Naive B cell (primary cell): ENCODE measurements at regions not wholly inside any gene's neighbourhood (a gene's known extent, or its start where the extent isn't known, plus 50 kb on each side); places are given as distances from the start of the nearest gene placed in this dataset.

Source experiments
- ATAC-seq, 2 donors: fragments of 150-1000 bp; cut with Tn5 transposase; 2 replicates each; pipeline ENCODE4 v1.10.0; 2021; ENCODE audit warnings: low read depth in 2 of 2, mild to moderate bottlenecking in 2 of 2, moderate library complexity in 2 of 2
- DNase-seq: peaks from one replicate; pipeline ENCODE4 v3.0.0; 2022
- H3K27ac Mint-ChIP-seq, 6 donors: one replicate each; pipeline ENCODE4 v1.8.0; 2020 to 2022; ENCODE audit warnings: mild to moderate bottlenecking in 6 of 6, mixed read lengths in 6 of 6, moderate library complexity in 5 of 6, inconsistent platforms in 2 of 6
- H3K27me3 Mint-ChIP-seq, 3 donors: one replicate each; pipeline ENCODE4 v1.8.0; 2021 to 2022; ENCODE audit warnings: mixed read lengths in 3 of 3, mild to moderate bottlenecking in 1 of 3
- H3K36me3 Mint-ChIP-seq, 2 donors: one replicate each; pipeline ENCODE4 v1.8.0; 2020 to 2022; ENCODE audit warnings: mixed read lengths in 2 of 2, inconsistent platforms in 1 of 2, mild to moderate bottlenecking in 1 of 2
- H3K4me1 Mint-ChIP-seq, 3 donors: one replicate each; pipeline ENCODE4 v1.8.0; 2020 to 2022; ENCODE audit warnings: mixed read lengths in 3 of 3, inconsistent platforms in 1 of 3, mild to moderate bottlenecking in 1 of 3, moderate library complexity in 1 of 3
- H3K4me3 Mint-ChIP-seq, 8 donors: one replicate each; pipeline ENCODE4 v1.8.0; 2020 to 2022; ENCODE audit warnings: mild to moderate bottlenecking in 8 of 8, mixed read lengths in 8 of 8, moderate library complexity in 8 of 8, inconsistent platforms in 2 of 8
- H3K9me3 Mint-ChIP-seq, 7 donors: one replicate each; pipeline ENCODE4 v1.8.0; 2020 to 2022; ENCODE audit warnings: mixed read lengths in 7 of 7, mild to moderate bottlenecking in 5 of 7, inconsistent platforms in 2 of 7, moderate library complexity in 1 of 7

GRCh38 chr2:235244255-235245220 lies 249.3 kb upstream of the AGAP1 start:
- Mint-ChIP-seq H3K4me3 (no peak overlapping the region), H3K27me3 (peaks cover 27 to 46% (median 44%) of the 10 kb centered on the region in 3 donors), H3K4me1 (no peaks in the 10 kb centered on the region), H3K27ac (no peak overlapping the region), H3K9me3 (peaks cover 0 to 3% (median 0%) of the 10 kb centered on the region in 7 donors), H3K36me3 (no peaks in the 10 kb centered on the region)
- no peak for ATAC-seq
- DNase-seq, result no peak

GRCh38 chr2:235247001-235247400 lies 246.8 kb upstream of the AGAP1 start:
- H3K36me3 Mint-ChIP-seq, result no peaks in the 10 kb centered on the region
- DNase-seq, result no peak
- H3K27ac Mint-ChIP-seq, result no peak overlapping the region
- no peaks in the 10 kb centered on the region for H3K4me1 Mint-ChIP-seq
- peaks cover 14 to 40% (median 26%) of the 10 kb centered on the region in 3 donors for H3K27me3 Mint-ChIP-seq
- ATAC-seq, result no peak
- peaks cover 0 to 6% (median 0%) of the 10 kb centered on the region in 7 donors for H3K9me3 Mint-ChIP-seq
- H3K4me3 Mint-ChIP-seq, result no peak overlapping the region

- Mint-ChIP-seq H3K27me3 (peaks cover 18 to 52% (median 27%) of the 10 kb centered on the region in 3 donors), H3K36me3 (no peaks in the 10 kb centered on the region)
These were observed 238.2 kb upstream of the AGAP1 start for GRCh38 chr2:235255693-235256092.

GRCh38 chr2:235257590-235257989 lies 236.3 kb upstream of the AGAP1 start:
- no peak for DNase-seq
- Mint-ChIP-seq H3K36me3 (no peaks in the 10 kb centered on the region), H3K4me1 (no peaks in the 10 kb centered on the region), H3K27me3 (peaks cover 23 to 53% (median 28%) of the 10 kb centered on the region in 3 donors), H3K27ac (no peak overlapping the region), H3K4me3 (no peak overlapping the region), H3K9me3 (no peaks in the 10 kb centered on the region)
- ATAC-seq, result no peak

More at GRCh38 chr2:235255693-235256092, 238.2 kb upstream of the AGAP1 start:
- H3K4me3 Mint-ChIP-seq, result no peak overlapping the region
- peak overlapping the region in 1 of 6 donors; percentile 59 for H3K27ac Mint-ChIP-seq
- ATAC-seq (no peak), DNase-seq (no peak)
- H3K4me1 Mint-ChIP-seq, result no peaks in the 10 kb centered on the region
- no peaks in the 10 kb centered on the region for H3K9me3 Mint-ChIP-seq

GRCh38 chr2:235262750-235263149 lies 231.1 kb upstream of the AGAP1 start:
- ATAC-seq, result no peak
- peaks cover 0 to 4% (median 0%) of the 10 kb centered on the region in 7 donors for H3K9me3 Mint-ChIP-seq
- no peak overlapping the region for H3K4me3 Mint-ChIP-seq
- peaks cover 0 to 8% of the 10 kb centered on the region in 2 donors for H3K36me3 Mint-ChIP-seq
- no peak overlapping the region for H3K27ac Mint-ChIP-seq
- H3K4me1 Mint-ChIP-seq, result no peaks in the 10 kb centered on the region
- peaks cover 21 to 44% (median 33%) of the 10 kb centered on the region in 3 donors for H3K27me3 Mint-ChIP-seq
- DNase-seq, result no peak

- ATAC-seq (no peak), DNase-seq (no peak)
- H3K4me1 Mint-ChIP-seq, result no peaks in the 10 kb centered on the region
- no peak overlapping the region for H3K27ac Mint-ChIP-seq
- no peak overlapping the region for H3K4me3 Mint-ChIP-seq
- peaks cover 0 to 4% (median 0%) of the 10 kb centered on the region in 7 donors for H3K9me3 Mint-ChIP-seq
- peaks cover 27 to 50% (median 37%) of the 10 kb centered on the region in 3 donors for H3K27me3 Mint-ChIP-seq
- H3K36me3 Mint-ChIP-seq, result peaks cover 0 to 8% of the 10 kb centered on the region in 2 donors
These were observed 230.4 kb upstream of the AGAP1 start for GRCh38 chr2:235263205-235264120.

GRCh38 chr2:235264121-235264493 lies 229.7 kb upstream of the AGAP1 start:
- ATAC-seq (no peak), DNase-seq (no peak)
- Mint-ChIP-seq H3K27ac (no peak overlapping the region), H3K36me3 (peaks cover 0 to 8% of the 10 kb centered on the region in 2 donors), H3K4me3 (no peak overlapping the region), H3K9me3 (peaks cover 0 to 4% (median 0%) of the 10 kb centered on the region in 7 donors), H3K4me1 (no peaks in the 10 kb centered on the region), H3K27me3 (peaks cover 23 to 44% (median 31%) of the 10 kb centered on the region in 3 donors)

- Mint-ChIP-seq H3K27me3 (peaks cover 26 to 40% (median 28%) of the 10 kb centered on the region in 3 donors), H3K27ac (no peak overlapping the region), H3K4me3 (no peak overlapping the region), H3K36me3 (peaks cover 0 to 8% of the 10 kb centered on the region in 2 donors), H3K4me1 (no peaks in the 10 kb centered on the region), H3K9me3 (peaks cover 0 to 4% (median 0%) of the 10 kb centered on the region in 7 donors)
- ATAC-seq (no peak), DNase-seq (no peak)
These were observed 229.3 kb upstream of the AGAP1 start for GRCh38 chr2:235264512-235264911.

- H3K27me3 Mint-ChIP-seq, result peaks cover 24 to 43% (median 35%) of the 10 kb centered on the region in 3 donors
- ATAC-seq (no peak), DNase-seq (no peak)
- no peak overlapping the region for H3K4me3 Mint-ChIP-seq
- peaks cover 0 to 8% of the 10 kb centered on the region in 2 donors for H3K36me3 Mint-ChIP-seq
- peaks cover 0 to 6% (median 0%) of the 10 kb centered on the region in 7 donors for H3K9me3 Mint-ChIP-seq
- no peaks in the 10 kb centered on the region for H3K4me1 Mint-ChIP-seq
- no peak overlapping the region for H3K27ac Mint-ChIP-seq
These were observed 228.4 kb upstream of the AGAP1 start for GRCh38 chr2:235265348-235265965.

GRCh38 chr2:235267251-235267650 lies 226.6 kb upstream of the AGAP1 start:
- no peaks in the 10 kb centered on the region for H3K4me1 Mint-ChIP-seq
- no peak for ATAC-seq
- DNase-seq, result no peak
- peaks cover 0 to 8% of the 10 kb centered on the region in 2 donors for H3K36me3 Mint-ChIP-seq
- H3K27me3 Mint-ChIP-seq, result peaks cover 29 to 50% (median 46%) of the 10 kb centered on the region in 3 donors
- H3K4me3 Mint-ChIP-seq, result peak overlapping the region in 1 of 8 donors; percentile 10
- peaks cover 0 to 6% (median 0%) of the 10 kb centered on the region in 7 donors for H3K9me3 Mint-ChIP-seq
- no peak overlapping the region for H3K27ac Mint-ChIP-seq

GRCh38 chr2:235268535-235268934 lies 225.3 kb upstream of the AGAP1 start:
- Mint-ChIP-seq H3K36me3 (peaks cover 0 to 8% of the 10 kb centered on the region in 2 donors), H3K9me3 (peaks cover 0 to 6% (median 0%) of the 10 kb centered on the region in 7 donors), H3K4me3 (no peak overlapping the region), H3K27ac (no peak overlapping the region), H3K4me1 (no peaks in the 10 kb centered on the region), H3K27me3 (peaks cover 30 to 53% (median 46%) of the 10 kb centered on the region in 3 donors)
- no peak for DNase-seq
- no peak for ATAC-seq

GRCh38 chr2:235270291-235270690 lies 223.6 kb upstream of the AGAP1 start:
- Mint-ChIP-seq H3K36me3 (peaks cover 0 to 8% of the 10 kb centered on the region in 2 donors), H3K27me3 (peaks cover 28 to 53% (median 48%) of the 10 kb centered on the region in 3 donors), H3K27ac (no peak overlapping the region), H3K4me1 (no peaks in the 10 kb centered on the region), H3K4me3 (no peak overlapping the region), H3K9me3 (peaks cover 0 to 10% (median 3%) of the 10 kb centered on the region in 7 donors)
- ATAC-seq (no peak), DNase-seq (no peak)

GRCh38 chr2:235270956-235271355 lies 222.9 kb upstream of the AGAP1 start:
- H3K9me3 Mint-ChIP-seq, result peaks cover 0 to 10% (median 3%) of the 10 kb centered on the region in 7 donors
- peaks cover 28 to 53% (median 51%) of the 10 kb centered on the region in 3 donors for H3K27me3 Mint-ChIP-seq
- ATAC-seq (no peak), DNase-seq (no peak)
- no peak overlapping the region for H3K27ac Mint-ChIP-seq
- H3K4me3 Mint-ChIP-seq, result no peak overlapping the region
- no peaks in the 10 kb centered on the region for H3K4me1 Mint-ChIP-seq
- H3K36me3 Mint-ChIP-seq, result peaks cover 0 to 8% of the 10 kb centered on the region in 2 donors
